IMR-90 (cell line): ENCODE measurements at regions not wholly inside any gene's neighbourhood (a gene's known extent, or its start where the extent isn't known, plus 50 kb on each side); places are given as distances from the start of the nearest gene placed in this dataset.
A peak's percentile ranks its signal among the peaks of the same experiment; 100 is the strongest.

ENCODE experiments used
- ATAC-seq: fragments of 200-7000 bp; cut with Tn5 transposase; 2 replicates; pipeline ENCODE4 v1.9.1; 2020; ENCODE audit warnings: low read depth, mild to moderate bottlenecking, moderate library complexity
- BruUV-seq: library from RNA; stranded (reverse); fragments of 400-500 nt; replicated peaks from 2 replicates; lab custom pipeline; 2021; lab: Mats Ljungman, UMichigan
- CTCF ChIA-PET: fragments of 300-600 bp; formaldehyde crosslinking; extraction: SDS; loops from one replicate; lab custom pipeline; 2021; ENCODE audit warnings: antibody characterized with exemption; lab: Yijun Ruan, JAX
- POLR2A ChIA-PET: fragments of 300-600 bp; sonication (Branson Sonifier 250); formaldehyde crosslinking; loops from one replicate; lab custom pipeline; 2022; ENCODE audit warnings: antibody characterized with exemption; ENCODE audit not compliant: unreplicated experiment; lab: Charles Lee
- DNase-seq: peaks from one replicate; pipeline ENCODE4 v3.0.0; 2013
- H2AFZ ChIP-seq: replicated peaks from 2 replicates; pipeline ENCODE3; 2013; ENCODE audit warnings: low read length, mild to moderate bottlenecking; ENCODE audit not compliant: poor library complexity
- H2AK5ac ChIP-seq: 2 replicates; pipeline ENCODE4 v1.6.1; 2013; ENCODE audit warnings: low read depth, low read length, inconsistent platforms
- H2AK9ac ChIP-seq: replicated peaks from 2 replicates; pipeline ENCODE3; 2013; ENCODE audit warnings: mild to moderate bottlenecking, low read depth, low read length, moderate library complexity; ENCODE audit not compliant: poor library complexity
- H2BK120ac ChIP-seq: 2 replicates; pipeline ENCODE4 v1.6.1; 2013; ENCODE audit warnings: low read depth, low read length, inconsistent platforms
- H2BK15ac ChIP-seq: 3 replicates; pipeline ENCODE4 v1.6.1; 2013; ENCODE audit warnings: low read depth, low read length, inconsistent platforms
- H2BK20ac ChIP-seq: 2 replicates; pipeline ENCODE4 v1.6.1; 2013; ENCODE audit warnings: low read depth, mild to moderate bottlenecking, inconsistent platforms, low read length, moderate library complexity
- H2BK5ac ChIP-seq: 2 replicates; pipeline ENCODE4 v1.6.1; 2013; ENCODE audit warnings: mild to moderate bottlenecking, low read depth, low read length, inconsistent platforms; ENCODE audit not compliant: poor library complexity, severe bottlenecking
- H3K14ac ChIP-seq: replicated peaks from 2 replicates; pipeline ENCODE4 v1.6.1; 2013; ENCODE audit warnings: low read depth, low read length, inconsistent platforms
- H3K18ac ChIP-seq: 2 replicates; pipeline ENCODE4 v1.6.1; 2013; ENCODE audit warnings: low read depth, low read length, control low read depth
- H3K23ac ChIP-seq: 2 replicates; pipeline ENCODE4 v1.6.1; 2013; ENCODE audit warnings: low read depth, low read length, inconsistent platforms
- H3K27ac ChIP-seq: 2 replicates; pipeline ENCODE4 v1.5.1; 2013; ENCODE audit warnings: mild to moderate bottlenecking, control low read depth, low read length; ENCODE audit not compliant: insufficient read depth
- H3K27me3 ChIP-seq: 2 replicates; pipeline ENCODE4 v1.6.1; 2013; ENCODE audit warnings: low read length; ENCODE audit not compliant: control insufficient read depth, insufficient read depth
- H3K36me3 ChIP-seq: 2 replicates; pipeline ENCODE4 v1.6.1; 2013; ENCODE audit warnings: low read length, mixed read lengths; ENCODE audit not compliant: control insufficient read depth, insufficient read depth
- H3K4ac ChIP-seq: 2 replicates; pipeline ENCODE4 v1.6.1; 2013; ENCODE audit warnings: low read depth, low read length, inconsistent platforms
- H3K4me1 ChIP-seq: 2 replicates; pipeline ENCODE4 v1.6.1; 2013; ENCODE audit warnings: low read length, mixed read lengths; ENCODE audit not compliant: control insufficient read depth, insufficient read depth
- H3K4me2 ChIP-seq: 2 replicates; pipeline ENCODE4 v1.6.1; 2013; ENCODE audit warnings: low read depth, mild to moderate bottlenecking, control low read depth, low read length, moderate library complexity
- H3K4me3 ChIP-seq: 2 replicates; pipeline ENCODE4 v1.5.1; 2013; ENCODE audit warnings: low read depth, mild to moderate bottlenecking, control low read depth, low read length, moderate library complexity; ENCODE audit not compliant: insufficient read depth
- H3K56ac ChIP-seq: 2 replicates; pipeline ENCODE4 v1.6.1; 2013; ENCODE audit warnings: low read length, inconsistent platforms; ENCODE audit not compliant: insufficient read depth; ENCODE audit errors: extremely low read depth
- H3K79me1 ChIP-seq, 2 experiments: 2 replicates each; pipeline ENCODE4 v1.6.1; 2013; ENCODE audit warnings: low read length in 2 of 2, inconsistent platforms in 1 of 2, low read depth in 1 of 2
- H3K9ac ChIP-seq: 2 replicates; pipeline ENCODE4 v1.6.1; 2013; ENCODE audit warnings: low read depth, low read length, control low read depth
- H3K9me1 ChIP-seq: 2 replicates; pipeline ENCODE4 v1.6.1; 2013; ENCODE audit warnings: low read length, inconsistent platforms; ENCODE audit not compliant: insufficient read depth
- H3K9me3 ChIP-seq: 2 replicates; pipeline ENCODE4 v1.6.1; 2013; ENCODE audit warnings: low read length; ENCODE audit not compliant: control insufficient read depth, insufficient read depth
- H4K20me1 ChIP-seq: 2 replicates; pipeline ENCODE4 v1.6.1; 2013; ENCODE audit warnings: low read length, inconsistent platforms; ENCODE audit not compliant: insufficient read depth
- H4K5ac ChIP-seq: 2 replicates; pipeline ENCODE4 v1.6.1; 2013; ENCODE audit warnings: mild to moderate bottlenecking, low read depth, low read length, control low read depth
- H4K8ac ChIP-seq, 2 experiments: 2 replicates each; pipeline ENCODE4 v1.6.1; 2013; ENCODE audit warnings: low read depth in 2 of 2, low read length in 2 of 2, control low read depth in 1 of 2, inconsistent platforms in 1 of 2
- H4K91ac ChIP-seq: 2 replicates; pipeline ENCODE4 v1.6.1; 2013; ENCODE audit warnings: low read depth, low read length, inconsistent platforms; ENCODE audit not compliant: insufficient read depth
- BHLHE40 ChIP-seq: fragments of 150-350 bp; IDR thresholded peaks from 2 replicates; pipeline ENCODE4 v1.6.1; 2016; ENCODE audit warnings: mild to moderate bottlenecking, low read depth, low read length
- CEBPB ChIP-seq: IDR thresholded peaks from 2 replicates; pipeline ENCODE4 v1.6.1; 2012; ENCODE audit warnings: low read depth, low read length, improper control_type of control experiment
- CHD1 ChIP-seq: IDR thresholded peaks from 2 replicates; pipeline ENCODE4 v1.6.1; 2012; ENCODE audit warnings: low read depth, low read length, improper control_type of control experiment
- FOS ChIP-seq: fragments of 150-350 bp; IDR thresholded peaks from 2 replicates; pipeline ENCODE4 v1.6.1; 2016; ENCODE audit warnings: low read depth, low read length
- MAFK ChIP-seq: IDR thresholded peaks from 2 replicates; pipeline ENCODE4 v1.6.1; 2012; ENCODE audit warnings: low read depth, low read length, improper control_type of control experiment
- MXI1 ChIP-seq: IDR thresholded peaks from 2 replicates; pipeline ENCODE4 v1.6.1; 2012; ENCODE audit warnings: low read depth, mild to moderate bottlenecking, low read length, moderate library complexity, borderline replicate concordance
- RAD21 ChIP-seq: IDR thresholded peaks from 2 replicates; pipeline ENCODE4 v1.6.1; 2012; ENCODE audit warnings: low read length, improper control_type of control experiment
- SMC3 ChIP-seq: fragments of 150-350 bp; IDR thresholded peaks from 2 replicates; pipeline ENCODE4 v1.6.1; 2016; ENCODE audit warnings: low read depth, mild to moderate bottlenecking, antibody characterized with exemption, low read length, moderate library complexity
- WGBS, 2 experiments: methylation state at CpG; one replicate each; pipeline versions ENCODE4 v1.1.5 to v1.1.7; 2013; ENCODE audit warnings: missing lambda C conversion rate in 2 of 2; ENCODE audit not compliant: insufficient read length in 1 of 2; ENCODE audit errors: extremely low coverage in 2 of 2; 5-methylcytosine and 5-hydroxymethylcytosine counted together
- dilution Hi-C: fragments of 300-500 bp; cut with HindIII; formaldehyde crosslinking; loops from one replicate; pipeline ENCODE4 v1.14.3; 2018; ENCODE audit warnings: low sequenced_read_pairs; ENCODE audit not compliant: unreplicated experiment
- in situ Hi-C: fragments of 300-500 bp; cut with MboI; formaldehyde crosslinking; loops from 3 replicates; pipeline ENCODE4 v1.14.3; 2019; ENCODE audit warnings: low sequenced_read_pairs, inconsistent platforms, mixed read lengths
- intact Hi-C: fragments of 100-400 bp; cut with micrococcal nuclease; formaldehyde crosslinking; loops from 2 replicates; pipeline ENCODE4 v1.10.0; 2022
- TF ChIP-seq, protein P1 (sequence below): fragments of 150-350 bp; IDR thresholded peaks from 2 replicates; pipeline ENCODE4 v1.6.1; 2016; ENCODE audit warnings: low read depth, mild to moderate bottlenecking, low read length, moderate library complexity, borderline replicate concordance

DNA sequence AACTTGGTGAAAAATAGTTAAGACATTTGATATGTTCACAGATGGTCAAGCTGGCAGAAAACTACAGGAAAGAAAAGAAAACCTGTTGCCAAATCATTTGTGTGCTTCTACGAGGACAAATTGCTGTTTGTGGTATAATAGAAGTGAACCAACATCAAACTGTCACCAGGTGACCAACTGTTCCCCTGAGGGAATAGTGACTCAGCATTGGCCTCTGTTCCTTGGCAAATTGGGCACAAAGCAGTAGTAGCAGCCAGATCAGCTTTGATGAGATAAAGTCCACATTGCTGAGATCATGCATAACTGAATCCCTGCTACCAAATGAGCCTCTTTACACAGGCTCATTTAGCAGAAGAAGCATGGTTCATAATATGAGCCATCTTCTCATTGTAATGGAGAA lies 103.5 kb downstream of the POSTN start:
- no peak overlapping the region for H2AFZ ChIP-seq
- DNase-seq = peak; percentile 10
- no peak overlapping the region for H3K56ac ChIP-seq
- H3K4ac ChIP-seq = no peak overlapping the region
- no peak overlapping the region for H2BK20ac ChIP-seq
- no peaks in the 10 kb centered on the region for H3K27me3 ChIP-seq
- no peak overlapping the region for H2BK5ac ChIP-seq
- no peak overlapping the region for H2AK9ac ChIP-seq
- no peak overlapping the region for H4K5ac ChIP-seq
- no peaks in the 10 kb centered on the region for H4K20me1 ChIP-seq
- H4K8ac ChIP-seq = no peak overlapping the region
- no peaks in the 10 kb centered on the region for H3K79me1 ChIP-seq
- H3K9ac ChIP-seq = no peak overlapping the region
- no CpG with 5 or more reads among the region's 1 CpG for WGBS, 2 experiments
- H3K18ac ChIP-seq = no peak overlapping the region
- TF ChIP-seq SMC3 = no peak
- no peak for TF ChIP-seq CHD1
- TF ChIP-seq MXI1 = no peak
- no peak for TF ChIP-seq BHLHE40
- TF ChIP-seq MAFK = no peak
- no peak for TF ChIP-seq CEBPB
- no peak for TF ChIP-seq RAD21
- TF ChIP-seq FOS = no peak
- TF ChIP-seq, protein P1, sequence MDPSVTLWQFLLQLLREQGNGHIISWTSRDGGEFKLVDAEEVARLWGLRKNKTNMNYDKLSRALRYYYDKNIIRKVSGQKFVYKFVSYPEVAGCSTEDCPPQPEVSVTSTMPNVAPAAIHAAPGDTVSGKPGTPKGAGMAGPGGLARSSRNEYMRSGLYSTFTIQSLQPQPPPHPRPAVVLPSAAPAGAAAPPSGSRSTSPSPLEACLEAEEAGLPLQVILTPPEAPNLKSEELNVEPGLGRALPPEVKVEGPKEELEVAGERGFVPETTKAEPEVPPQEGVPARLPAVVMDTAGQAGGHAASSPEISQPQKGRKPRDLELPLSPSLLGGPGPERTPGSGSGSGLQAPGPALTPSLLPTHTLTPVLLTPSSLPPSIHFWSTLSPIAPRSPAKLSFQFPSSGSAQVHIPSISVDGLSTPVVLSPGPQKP = no peak
- no TSS peak for BruUV-seq
- H3K4me1 ChIP-seq = peaks cover 2% of the 10 kb centered on the region; the same call in 1 of the 2 replicates
- CTCF ChIA-PET = no interaction called here
- POLR2A ChIA-PET = no interaction called here
- H3K9me3 ChIP-seq = no peaks in the 10 kb centered on the region
- intact Hi-C loops = no loop called here
- in situ Hi-C loops = no loop called here
- H3K36me3 ChIP-seq = no peaks in the 10 kb centered on the region
- H3K9me1 ChIP-seq = peaks cover 3% of the 10 kb centered on the region; the same call in 1 of the 2 replicates
- H3K14ac ChIP-seq = no peak overlapping the region
- no peak overlapping the region for H3K4me3 ChIP-seq
- H2BK120ac ChIP-seq = no peak overlapping the region
- no peak overlapping the region for H3K4me2 ChIP-seq
- H3K27ac ChIP-seq = no peak overlapping the region
- no peak for ATAC-seq
- dilution Hi-C loops = no loop called here
- H2AK5ac ChIP-seq = no peak overlapping the region; the same call in 1 of the 2 replicates
- no peak overlapping the region for H4K91ac ChIP-seq
- no peak overlapping the region for H3K23ac ChIP-seq
- H2BK15ac ChIP-seq = peak overlapping the region; percentile 44; the same call in 1 of the 3 replicates
